ENCODE measurements at regions not wholly inside any gene's neighbourhood (a gene's known extent, or its start where the extent isn't known, plus 50 kb on each side); places are given as distances from the start of the nearest gene placed in this dataset.
"Not testable (repeated sequence)": the region's sequence is repeated elsewhere in the genome, so short reads cannot be mapped to it uniquely, and the experiment has no call there.

DNA sequence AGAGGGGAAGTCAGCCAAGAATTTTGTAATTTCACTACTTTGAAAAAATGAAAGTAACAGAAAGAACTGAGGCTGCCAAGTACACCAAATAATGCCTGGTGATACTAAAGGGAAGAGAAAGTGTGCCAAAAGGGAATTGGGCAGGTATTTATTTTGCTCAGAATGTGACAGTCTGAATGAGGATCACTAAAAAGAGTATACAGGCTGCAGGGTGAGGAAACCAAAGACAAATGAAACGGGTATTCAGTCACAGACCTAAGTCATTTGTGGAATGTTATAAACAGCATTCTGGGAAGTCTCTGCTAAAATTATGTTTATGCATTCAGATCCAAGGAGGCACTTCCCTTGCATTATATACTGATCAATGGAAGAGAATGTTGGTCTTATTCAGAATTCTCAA lies 418.6 kb upstream of the SLC39A10 start:
- DNase-seq: no peak
- H3K9ac ChIP-seq: no peak overlapping the region
- H3K27me3 ChIP-seq (ENCODE audit: insufficient read depth): no peaks in the 10 kb centered on the region
- no peaks in the 10 kb centered on the region for H3K4me1 ChIP-seq (ENCODE audit: control insufficient read depth in 1 of 2, insufficient read depth in 2 of 2, low read depth in 1 of 2, low read length in 1 of 2)
- ChIA-PET POLR2A (no interaction called here), CTCF (no interaction called here)
- H3K36me3 ChIP-seq (replicated peaks in 1 of 2; ENCODE audit: control insufficient read depth in 1 of 2, insufficient read depth in 2 of 2, low read length in 1 of 2): no peaks in the 10 kb centered on the region
- H4K20me1 ChIP-seq (ENCODE audit: insufficient read depth): no peaks in the 10 kb centered on the region
- no peaks in the 10 kb centered on the region for H3K9me3 ChIP-seq
- no peak overlapping the region for H3K4me2 ChIP-seq
- 6% methylated on average over 1 of the region's 1 CpG for WGBS (ENCODE audit: low lambda C conversion rate)
- no peak overlapping the region for H2AFZ ChIP-seq (ENCODE audit: low read depth)
- no peaks in the 10 kb centered on the region for H3F3A ChIP-seq (replicated peaks; ENCODE audit: insufficient read depth)
- H3K27ac ChIP-seq (ENCODE audit: low read depth in 2 of 2, low read length in 1 of 2): peak overlapping the region in 1 of 2 experiments; percentile 79; a peak in 1 of 4 replicates
- no peaks in the 10 kb centered on the region for H3K9me2 ChIP-seq
- H3K79me2 ChIP-seq (ENCODE audit: insufficient read depth): no peaks in the 10 kb centered on the region
- TF ChIP-seq MXI1 (IDR thresholded peaks at IDR 0.05; ENCODE audit: low read depth, low read length) (no peak), FOXM1 (IDR thresholded peaks at IDR 0.05; ENCODE audit: low read depth) (no peak), ELF1 (IDR thresholded peaks at IDR 0.05) (no peak), IRF3 (IDR thresholded peaks at IDR 0.05; ENCODE audit: low read depth, low read length) (no peak), JUND (IDR thresholded peaks at IDR 0.05) (no peak), MEF2A (IDR thresholded peaks at IDR 0.05; ENCODE audit: borderline replicate concordance, low read depth) (no peak), EP300 (IDR thresholded peaks at IDR 0.05; ENCODE audit: borderline replicate concordance in 1 of 2, low read depth in 1 of 2, low read length in 1 of 2) (no peak), ZBTB33 (IDR thresholded peaks at IDR 0.05; ENCODE audit: borderline replicate concordance, low read depth) (no peak), GATA2 (CRISPR knock-in tag; IDR thresholded peaks at IDR 0.05) (no peak), RCOR1 (IDR thresholded peaks at IDR 0.05; ENCODE audit: low read length) (no peak), SMC3 (IDR thresholded peaks at IDR 0.05; ENCODE audit: low read depth, low read length) (no peak), RAD21 (IDR thresholded peaks at IDR 0.05; ENCODE audit: low read length) (no peak)
- H3K4me3 ChIP-seq (ENCODE audit: low read depth in 2 of 2, low read length in 1 of 2): no peak overlapping the region; a peak in 1 of 4 replicates

- H3K36me3 ChIP-seq (replicated peaks in 1 of 2; ENCODE audit: control insufficient read depth in 1 of 2, insufficient read depth in 2 of 2, low read length in 1 of 2); H3K27me3 ChIP-seq (ENCODE audit: insufficient read depth); H3K9me3 ChIP-seq; H3K4me2 ChIP-seq; H4K20me1 ChIP-seq (ENCODE audit: insufficient read depth); H3K79me2 ChIP-seq (ENCODE audit: insufficient read depth); H3K9me2 ChIP-seq; H3K9ac ChIP-seq; H3K27ac ChIP-seq (ENCODE audit: low read depth in 2 of 2, low read length in 1 of 2); H3K4me3 ChIP-seq (ENCODE audit: low read depth in 2 of 2, low read length in 1 of 2); DNase-seq; H3K4me1 ChIP-seq (ENCODE audit: control insufficient read depth in 1 of 2, insufficient read depth in 2 of 2, low read depth in 1 of 2, low read length in 1 of 2); POLR2A ChIA-PET; CTCF ChIA-PET; H2AFZ ChIP-seq (ENCODE audit: low read depth); H3F3A ChIP-seq (replicated peaks; ENCODE audit: insufficient read depth): not testable (repeated sequence)
- 64% methylated on average over 20 of the region's 20 CpGs for WGBS (ENCODE audit: low lambda C conversion rate)
Observed at GRCh38 chr2:195228547-195228946, 428.5 kb upstream of the SLC39A10 start.
